GM06990 (cell line): ENCODE measurements at regions not wholly inside any gene's neighbourhood (a gene's known extent, or its start where the extent isn't known, plus 50 kb on each side); places are given as distances from the start of the nearest gene placed in this dataset.

ENCODE experiments used
- DNase-seq: peaks from one replicate; pipeline ENCODE4 v3.0.0-alpha.2; 2011; ENCODE audit not compliant: insufficient read length; ENCODE audit errors: extremely low read depth
- H3K27me3 ChIP-seq: replicated peaks from 2 replicates; pipeline ENCODE4 v1.6.0; 2011; ENCODE audit warnings: low read length; ENCODE audit not compliant: control insufficient read depth, insufficient read depth
- H3K36me3 ChIP-seq: 2 replicates; pipeline ENCODE4 v1.5.1; 2011; ENCODE audit warnings: low read length; ENCODE audit not compliant: control insufficient read depth, insufficient read depth
- H3K4me3 ChIP-seq: replicated peaks from 2 replicates; pipeline ENCODE4 v1.5.1; 2011; ENCODE audit warnings: low read depth, mild to moderate bottlenecking, control low read depth, low read length
- TF ChIP-seq, protein P1 (sequence below): IDR thresholded peaks from 2 replicates; pipeline ENCODE4 v1.5.1; 2011; ENCODE audit warnings: low read length, control low read depth, mild to moderate bottlenecking, inconsistent platforms; ENCODE audit not compliant: insufficient read depth, poor library complexity, severe bottlenecking

DNA sequence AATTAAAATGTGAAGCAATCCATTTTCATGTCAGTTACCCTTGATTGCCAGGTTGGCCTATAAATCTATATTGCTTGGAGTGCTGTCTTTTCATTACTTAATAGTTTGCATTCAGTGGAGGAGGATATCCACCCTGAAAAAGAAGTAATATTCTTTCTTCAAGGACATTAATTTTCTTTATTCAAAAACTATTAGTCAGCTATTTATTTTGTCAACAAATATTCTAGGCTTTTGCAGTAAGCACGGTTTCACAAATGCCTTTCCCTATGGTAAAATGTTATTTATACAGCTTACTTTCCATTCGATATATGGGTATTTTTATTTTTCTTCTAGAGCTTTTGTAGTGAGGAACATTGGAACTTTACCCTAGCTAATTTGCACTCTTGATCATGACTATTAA is 1176.9 kb upstream of the NUDT12 start:
- H3K36me3 ChIP-seq: no peaks in the 10 kb centered on the region
- TF ChIP-seq, protein P1, sequence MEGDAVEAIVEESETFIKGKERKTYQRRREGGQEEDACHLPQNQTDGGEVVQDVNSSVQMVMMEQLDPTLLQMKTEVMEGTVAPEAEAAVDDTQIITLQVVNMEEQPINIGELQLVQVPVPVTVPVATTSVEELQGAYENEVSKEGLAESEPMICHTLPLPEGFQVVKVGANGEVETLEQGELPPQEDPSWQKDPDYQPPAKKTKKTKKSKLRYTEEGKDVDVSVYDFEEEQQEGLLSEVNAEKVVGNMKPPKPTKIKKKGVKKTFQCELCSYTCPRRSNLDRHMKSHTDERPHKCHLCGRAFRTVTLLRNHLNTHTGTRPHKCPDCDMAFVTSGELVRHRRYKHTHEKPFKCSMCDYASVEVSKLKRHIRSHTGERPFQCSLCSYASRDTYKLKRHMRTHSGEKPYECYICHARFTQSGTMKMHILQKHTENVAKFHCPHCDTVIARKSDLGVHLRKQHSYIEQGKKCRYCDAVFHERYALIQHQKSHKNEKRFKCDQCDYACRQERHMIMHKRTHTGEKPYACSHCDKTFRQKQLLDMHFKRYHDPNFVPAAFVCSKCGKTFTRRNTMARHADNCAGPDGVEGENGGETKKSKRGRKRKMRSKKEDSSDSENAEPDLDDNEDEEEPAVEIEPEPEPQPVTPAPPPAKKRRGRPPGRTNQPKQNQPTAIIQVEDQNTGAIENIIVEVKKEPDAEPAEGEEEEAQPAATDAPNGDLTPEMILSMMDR: no peak
- no peak overlapping the region for H3K4me3 ChIP-seq
- no peaks in the 10 kb centered on the region for H3K27me3 ChIP-seq
- no peak for DNase-seq

DNA sequence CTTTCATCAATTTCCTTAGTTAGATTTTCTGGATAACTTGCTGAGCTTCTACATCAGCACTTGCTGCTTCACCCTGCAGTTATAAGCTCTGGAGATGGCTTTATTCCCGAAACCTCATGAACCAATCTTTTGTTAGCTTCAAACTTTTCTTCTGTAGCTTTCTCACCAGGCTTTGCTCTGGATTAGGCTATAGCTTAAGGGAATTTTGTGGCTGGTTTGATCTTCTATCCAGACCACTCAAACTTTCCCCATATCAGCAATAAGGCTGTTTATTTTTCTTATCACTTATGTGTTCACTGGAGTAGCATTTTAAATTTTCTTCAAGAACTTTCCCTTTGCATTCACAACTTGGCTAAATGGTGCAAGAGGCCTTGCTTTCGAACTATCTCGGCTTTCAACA is 1173.5 kb upstream of the NUDT12 start:
- Histone ChIP-seq H3K27me3 (no peaks in the 10 kb centered on the region), H3K4me3 (no peak overlapping the region)
- no peak for DNase-seq

DNA sequence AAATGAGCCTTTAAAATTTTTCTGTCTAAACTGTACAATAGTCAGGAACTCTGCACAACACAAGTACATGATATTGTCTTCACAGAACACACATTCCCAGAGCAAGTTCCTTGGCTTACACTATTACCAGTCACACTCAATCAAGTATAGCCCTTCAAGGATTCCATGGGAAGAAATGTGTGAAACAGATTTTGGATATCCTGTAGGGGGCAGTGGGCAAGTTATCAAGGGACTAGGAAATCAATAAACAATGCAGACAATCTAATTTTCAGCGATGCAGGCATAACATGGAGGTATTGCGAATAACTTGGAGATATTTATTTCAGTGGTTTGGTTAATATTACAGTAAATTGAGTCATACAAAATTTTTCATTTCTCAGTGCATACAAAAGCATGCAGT is 1171.5 kb upstream of the NUDT12 start:
- TF ChIP-seq, protein P1: no peak
- Histone ChIP-seq H3K4me3 (no peak overlapping the region), H3K36me3 (no peaks in the 10 kb centered on the region), H3K27me3 (no peaks in the 10 kb centered on the region)
- DNase-seq: no peak

More for the DNA sequence above, 1173.5 kb upstream of the NUDT12 start:
- no peaks in the 10 kb centered on the region for H3K36me3 ChIP-seq
- TF ChIP-seq, protein P1: no peak

DNA sequence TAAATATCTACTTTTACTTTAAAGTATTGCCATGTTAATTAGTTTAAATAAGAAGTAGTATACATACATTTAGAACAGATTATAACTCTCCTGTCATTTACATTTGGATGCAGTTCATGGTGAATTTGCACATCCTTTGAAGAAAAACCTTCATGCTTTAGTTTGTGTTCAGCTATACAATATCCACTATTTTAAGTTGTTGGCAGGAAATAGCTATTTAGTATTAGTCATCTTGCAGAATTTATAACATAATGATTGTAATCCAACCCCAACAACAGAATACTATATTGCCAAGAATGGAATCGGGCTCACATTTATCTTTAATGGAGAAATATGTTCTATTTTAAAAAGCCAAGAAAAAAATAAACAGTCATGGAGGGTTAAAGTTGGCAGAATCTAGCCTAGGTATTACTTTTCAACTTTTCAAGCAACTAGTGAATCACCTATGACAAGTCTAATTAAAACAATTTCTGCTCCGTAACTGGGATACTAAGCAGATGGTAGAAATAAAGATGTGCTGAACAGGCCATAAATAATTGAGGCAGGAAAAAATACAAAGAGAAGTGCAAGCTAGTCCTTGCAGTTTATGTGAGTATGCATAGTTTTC is 1170.6 kb upstream of the NUDT12 start:
- DNase-seq: no peak
- no peaks in the 10 kb centered on the region for H3K36me3 ChIP-seq
- H3K27me3 ChIP-seq: no peaks in the 10 kb centered on the region
- H3K4me3 ChIP-seq: no peak overlapping the region
- TF ChIP-seq, protein P1: no peak

DNA sequence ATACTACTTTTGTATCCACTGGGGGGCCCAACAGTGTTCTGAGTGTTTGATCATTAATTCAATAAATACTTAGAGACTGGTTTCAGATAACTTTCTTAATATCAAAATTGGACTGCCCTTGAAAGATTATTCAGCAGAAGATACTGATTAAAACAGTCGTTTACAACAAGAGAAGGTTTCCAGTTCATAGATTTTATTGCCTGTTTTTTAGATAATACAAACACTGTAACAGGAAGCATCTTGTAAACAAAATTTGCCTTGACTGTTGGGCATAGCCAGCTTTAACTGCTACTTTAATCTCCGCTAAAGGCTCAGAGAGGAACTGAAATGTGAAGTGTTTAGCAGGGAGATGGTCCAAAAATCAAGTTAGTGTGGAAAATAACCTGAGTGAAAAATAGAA is 1168.7 kb upstream of the NUDT12 start:
- TF ChIP-seq, protein P1: no peak
- no peak for DNase-seq
- Histone ChIP-seq H3K4me3 (no peak overlapping the region), H3K36me3 (no peaks in the 10 kb centered on the region), H3K27me3 (no peaks in the 10 kb centered on the region)

DNA sequence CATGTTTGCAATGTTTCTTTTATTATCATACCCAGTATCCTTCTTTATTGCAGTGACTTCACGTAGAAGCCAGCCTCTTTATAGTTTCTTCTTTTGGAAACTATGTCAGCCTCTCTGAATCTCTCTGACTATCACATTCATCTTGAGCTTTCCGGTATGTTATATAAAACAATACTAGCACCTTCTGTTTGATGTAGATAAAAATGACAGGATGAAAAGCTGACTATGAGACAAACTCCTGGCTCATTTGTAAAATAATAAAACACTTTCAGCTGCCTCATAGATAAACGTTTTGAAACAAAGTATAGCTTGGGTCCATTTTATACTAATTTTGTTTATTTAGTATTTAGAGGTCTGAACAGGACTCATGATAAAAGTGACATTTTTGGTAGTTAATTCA is 1145.4 kb upstream of the NUDT12 start:
- no peak overlapping the region for H3K4me3 ChIP-seq
- TF ChIP-seq, protein P1: no peak
- H3K27me3 ChIP-seq: no peaks in the 10 kb centered on the region

More for the DNA sequence above, 1145.4 kb upstream of the NUDT12 start:
- no peaks in the 10 kb centered on the region for H3K36me3 ChIP-seq
- DNase-seq: no peak
